HEK293T (cell line): ENCODE measurements at regions not wholly inside any gene's neighbourhood (a gene's known extent, or its start where the extent isn't known, plus 50 kb on each side); places are given as distances from the start of the nearest gene placed in this dataset.
A peak's percentile ranks its signal among the peaks of the same experiment; 100 is the strongest.

Source experiments
- CTCF ChIA-PET: fragments of 350-600 bp; formaldehyde crosslinking; extraction: SDS; loops from one replicate; lab custom pipeline; 2021; ENCODE audit warnings: antibody characterized with exemption, inconsistent platforms; lab: Yijun Ruan, JAX
- POLR2A ChIA-PET: fragments of 350-600 bp; formaldehyde crosslinking; extraction: SDS; loops from one replicate; lab custom pipeline; 2020; ENCODE audit warnings: antibody characterized with exemption, inconsistent platforms; lab: Yijun Ruan, JAX
- DNase-seq: peaks from one replicate; pipeline ENCODE4 v3.0.0; 2012; ENCODE audit warnings: mixed read lengths; ENCODE audit errors: extremely low spot score
- ARNT ChIP-seq: fragments of 450-650 bp; IDR thresholded peaks from 2 replicates; pipeline ENCODE4 v1.6.1; 2017; ENCODE audit warnings: mild to moderate bottlenecking
- BHLHE40 ChIP-seq: fragments of 450-650 bp; IDR thresholded peaks from 2 replicates; pipeline ENCODE4 v1.6.1; 2016; ENCODE audit warnings: mild to moderate bottlenecking, moderate library complexity, borderline replicate concordance
- CTBP1 ChIP-seq: fragments of 450-650 bp; IDR thresholded peaks from 2 replicates; pipeline ENCODE4 v1.6.1; 2016; ENCODE audit warnings: borderline replicate concordance
- ELF4 ChIP-seq: fragments of 450-650 bp; IDR thresholded peaks from 2 replicates; pipeline ENCODE4 v1.6.1; 2017; ENCODE audit warnings: antibody characterized with exemption
- FOXA1 ChIP-seq: fragments of 450-650 bp; IDR thresholded peaks from 2 replicates; pipeline ENCODE4 v1.6.1; 2016; ENCODE audit warnings: mild to moderate bottlenecking
- FOXK2 ChIP-seq: fragments of 450-650 bp; IDR thresholded peaks from 2 replicates; pipeline ENCODE4 v1.6.1; 2016; ENCODE audit warnings: mild to moderate bottlenecking
- FOXM1 ChIP-seq: fragments of 450-650 bp; IDR thresholded peaks from 2 replicates; pipeline ENCODE4 v1.6.1; 2017; ENCODE audit warnings: mild to moderate bottlenecking, borderline replicate concordance
- HDGF ChIP-seq: fragments of 450-650 bp; IDR thresholded peaks from 2 replicates; pipeline ENCODE4 v1.6.1; 2017; ENCODE audit warnings: antibody characterized with exemption, borderline replicate concordance
- L3MBTL2 ChIP-seq: fragments of 450-650 bp; conservative IDR thresholded peaks from 2 replicates; pipeline ENCODE4 v1.6.1; 2016; ENCODE audit warnings: mild to moderate bottlenecking
- LEF1 ChIP-seq: fragments of 450-650 bp; IDR thresholded peaks from 2 replicates; pipeline ENCODE4 v1.6.1; 2017; ENCODE audit warnings: mild to moderate bottlenecking, borderline replicate concordance
- NFRKB ChIP-seq: fragments of 450-650 bp; IDR thresholded peaks from 2 replicates; pipeline ENCODE4 v1.6.1; 2016; ENCODE audit warnings: mild to moderate bottlenecking, moderate library complexity
- SP1 ChIP-seq: fragments of 450-650 bp; IDR thresholded peaks from 2 replicates; pipeline ENCODE4 v1.6.1; 2017
- SUZ12 ChIP-seq: fragments of 450-650 bp; IDR thresholded peaks from 2 replicates; pipeline ENCODE4 v1.6.1; 2016; ENCODE audit warnings: mild to moderate bottlenecking
- TARDBP ChIP-seq: fragments of 450-650 bp; IDR thresholded peaks from 2 replicates; pipeline ENCODE4 v1.6.1; 2016
- ZNF384 ChIP-seq: fragments of 450-650 bp; IDR thresholded peaks from 2 replicates; pipeline ENCODE4 v1.6.1; 2016
- TF ChIP-seq, protein P1 (sequence below): fragments of 450-650 bp; IDR thresholded peaks from 2 replicates; pipeline ENCODE4 v1.6.1; 2016

GRCh38 chr15:95605098-95605497 lies 725.4 kb upstream of the NR2F2 start:
- TF ChIP-seq, protein P1, sequence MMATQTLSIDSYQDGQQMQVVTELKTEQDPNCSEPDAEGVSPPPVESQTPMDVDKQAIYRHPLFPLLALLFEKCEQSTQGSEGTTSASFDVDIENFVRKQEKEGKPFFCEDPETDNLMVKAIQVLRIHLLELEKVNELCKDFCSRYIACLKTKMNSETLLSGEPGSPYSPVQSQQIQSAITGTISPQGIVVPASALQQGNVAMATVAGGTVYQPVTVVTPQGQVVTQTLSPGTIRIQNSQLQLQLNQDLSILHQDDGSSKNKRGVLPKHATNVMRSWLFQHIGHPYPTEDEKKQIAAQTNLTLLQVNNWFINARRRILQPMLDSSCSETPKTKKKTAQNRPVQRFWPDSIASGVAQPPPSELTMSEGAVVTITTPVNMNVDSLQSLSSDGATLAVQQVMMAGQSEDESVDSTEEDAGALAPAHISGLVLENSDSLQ = peak; percentile 76
- TF ChIP-seq ZNF384 (no peak), TARDBP (no peak), FOXM1 (no peak)
- ChIA-PET CTCF (no interaction called here), POLR2A (no interaction called here)
- no peak for DNase-seq

DNA sequence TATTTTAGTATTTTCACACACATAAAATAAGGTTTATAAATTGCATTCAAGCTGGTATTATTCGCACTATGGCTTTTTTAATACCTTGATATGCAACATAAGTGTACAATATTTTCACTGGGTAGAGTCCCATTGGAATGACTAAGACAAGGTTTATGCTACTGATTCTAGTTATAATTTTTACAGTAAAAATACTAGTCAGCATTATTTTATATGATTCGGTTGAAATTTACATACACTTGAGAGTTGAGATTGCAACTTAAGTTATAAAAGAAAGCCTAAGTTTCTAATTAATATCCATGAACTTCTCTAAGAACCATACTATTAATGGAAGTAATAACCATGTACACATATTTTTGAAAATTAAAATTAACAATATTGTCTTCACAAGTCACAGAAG lies 723.9 kb upstream of the NR2F2 start:
- TF ChIP-seq FOXA1 = no peak
- DNase-seq = no peak
- POLR2A ChIA-PET = no interaction called here
- CTCF ChIA-PET = no interaction called here

- 0 out of 2 replicates have a peak, but pooled peaks have one; percentile 16 for TF ChIP-seq FOXA1
- no peak for TF ChIP-seq ELF4
- TF ChIP-seq LEF1 = peak; percentile 47; the same call in 1 of the 2 replicates
- TF ChIP-seq, protein P1 = peak; percentile 98
- TF ChIP-seq CTBP1 = peak; percentile 97
- TF ChIP-seq NFRKB = no peak
- peak; percentile 78 for TF ChIP-seq ARNT
- no peak for TF ChIP-seq L3MBTL2
- peak; percentile 54; the same call in 1 of the 2 replicates for TF ChIP-seq FOXM1
- peak; percentile 87 for TF ChIP-seq FOXK2
- no peak for TF ChIP-seq SP1
- TF ChIP-seq ZNF384 = peak; percentile 56; the same call in 1 of the 2 replicates
- no peak for TF ChIP-seq BHLHE40
- ChIA-PET POLR2A (no interaction called here), CTCF (interaction anchor here (0.6 kb wide), 1 partner anchor 73 kb away, joined by 3 read pairs; no protein-coding TSS in a partner anchor)
- no peak for DNase-seq
Measured at GRCh38 chr15:95608371-95608770, 722.1 kb upstream of the NR2F2 start.

DNA sequence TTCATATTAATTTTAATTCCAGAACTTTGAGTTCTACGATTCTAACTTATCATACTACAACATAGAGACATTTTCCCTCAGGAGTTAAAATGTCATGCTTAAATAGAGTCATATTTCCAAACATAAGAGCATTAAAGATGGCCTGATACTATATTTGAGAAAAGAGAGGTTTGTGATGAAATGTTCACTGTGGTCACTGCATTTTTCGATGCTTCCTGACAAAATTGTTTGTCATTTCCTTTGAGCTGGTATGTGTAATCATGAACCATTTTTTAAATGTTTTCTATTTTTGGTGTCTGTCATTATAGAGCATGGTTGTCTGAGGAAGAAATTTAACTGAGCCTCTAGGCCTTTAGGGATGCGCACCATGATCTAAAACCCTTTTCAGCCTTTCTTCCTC lies 721.4 kb upstream of the NR2F2 start:
- TF ChIP-seq FOXK2 (no peak), ARNT (no peak), NFRKB (no peak), HDGF (no peak), BHLHE40 (no peak), ELF4 (no peak)
- TF ChIP-seq, protein P1 = no peak
- DNase-seq = no peak
- CTCF ChIA-PET = no interaction called here
- POLR2A ChIA-PET = no interaction called here

- no peak for TF ChIP-seq NFRKB
- TF ChIP-seq HDGF = no peak
- no peak for TF ChIP-seq SP1
- no peak for TF ChIP-seq L3MBTL2
- TF ChIP-seq FOXK2 = no peak
- no peak for TF ChIP-seq ELF4
- TF ChIP-seq BHLHE40 = no peak
- TF ChIP-seq LEF1 = no peak
- TF ChIP-seq ARNT = no peak
- TF ChIP-seq TARDBP = no peak
- no peak for TF ChIP-seq SUZ12
- TF ChIP-seq ZNF384 = no peak
- no peak for TF ChIP-seq CTBP1
- TF ChIP-seq, protein P1 = no peak
- CTCF ChIA-PET = interaction anchor here (1.1 kb wide), 1 partner anchor 14 kb away, joined by 4 read pairs; no protein-coding TSS in a partner anchor
- POLR2A ChIA-PET = no interaction called here
- DNase-seq = no peak
Measured at GRCh38 chr15:95610945-95611344, 719.6 kb upstream of the NR2F2 start.

- CTCF ChIA-PET = no interaction called here
- no peak for TF ChIP-seq LEF1
- no peak for TF ChIP-seq SP1
- TF ChIP-seq BHLHE40 = no peak
- no peak for TF ChIP-seq SUZ12
- no peak for TF ChIP-seq FOXA1
- TF ChIP-seq, protein P1 = no peak
- TF ChIP-seq ELF4 = no peak
- no peak for TF ChIP-seq FOXM1
Measured at GRCh38 chr15:95615436-95615835, 715.1 kb upstream of the NR2F2 start.

More at GRCh38 chr15:95615436-95615835, 715.1 kb upstream of the NR2F2 start:
- DNase-seq = no peak
- POLR2A ChIA-PET = interaction anchor here (0.7 kb wide), 1 partner anchor 12 kb away, joined by 3 read pairs; no protein-coding TSS in a partner anchor
